Colonic mucosa (tissue), 4 donors: ENCODE measurements at regions not wholly inside any gene's neighbourhood (a gene's known extent, or its start where the extent isn't known, plus 50 kb on each side); places are given as distances from the start of the nearest gene placed in this dataset.

ENCODE experiments used
- DNase-seq: peaks from one replicate; pipeline ENCODE4 v3.0.0-alpha.2; 2020
- H3K27ac ChIP-seq: fragments of 200-600 bp; one replicate; pipeline ENCODE4 v1.8.0; 2021
- H3K27me3 ChIP-seq: fragments of 200-600 bp; one replicate; pipeline ENCODE4 v1.8.0; 2021
- H3K36me3 ChIP-seq: fragments of 200-600 bp; one replicate; pipeline ENCODE4 v1.8.0; 2021
- H3K4me1 ChIP-seq: fragments of 200-600 bp; one replicate; pipeline ENCODE4 v1.8.0; 2021; ENCODE audit warnings: mild to moderate bottlenecking
- H3K4me3 ChIP-seq: fragments of 200-600 bp; one replicate; pipeline ENCODE4 v1.8.0; 2021
- H3K9ac ChIP-seq, 2 donors: one replicate each; pipeline ENCODE4 v1.7.0; 2013; ENCODE audit warnings: control low read depth in 2 of 2, low read depth in 2 of 2, low read length in 2 of 2
- H3K9me3 ChIP-seq: fragments of 200-600 bp; one replicate; pipeline ENCODE4 v1.8.0; 2021
- CTCF ChIP-seq: fragments of 200-600 bp; IDR thresholded peaks from one replicate; pipeline ENCODE4 v1.8.0; 2022; ENCODE audit warnings: antibody characterized with exemption, mild to moderate bottlenecking
- intact Hi-C: fragments of 100-400 bp; cut with DNase I; formaldehyde crosslinking; loops from one replicate; pipeline ENCODE4 v1.14.1; 2022
- donor health status: healthy.
- donor health status: DM: no; HTN: no; CAD: no.
- donor health status: DM: no; HTN: no; CAD: no.

- H3K4me3 ChIP-seq, result no peak overlapping the region
- no peak overlapping the region for H3K27ac ChIP-seq
- DNase-seq, result no peak
- H3K4me1 ChIP-seq, result no peaks in the 10 kb centered on the region
- no peak for TF ChIP-seq CTCF
- H3K36me3 ChIP-seq, result no peaks in the 10 kb centered on the region
- no peak overlapping the region for H3K9ac ChIP-seq
- intact Hi-C loops, result no loop called here
- H3K27me3 ChIP-seq, result no peaks in the 10 kb centered on the region
- H3K9me3 ChIP-seq, result no peaks in the 10 kb centered on the region
These were observed 865.2 kb downstream of the SORCS3 start for GRCh38 chr10:105506262-105506661.

GRCh38 chr10:105503714-105504113 lies 862.6 kb downstream of the SORCS3 start:
- H3K27ac ChIP-seq, result no peak overlapping the region
- H3K36me3 ChIP-seq, result no peaks in the 10 kb centered on the region
- no peaks in the 10 kb centered on the region for H3K4me1 ChIP-seq
- H3K9me3 ChIP-seq, result no peaks in the 10 kb centered on the region
- intact Hi-C loops, result no loop called here
- DNase-seq, result no peak
- H3K27me3 ChIP-seq, result no peaks in the 10 kb centered on the region
- TF ChIP-seq CTCF, result no peak
- H3K4me3 ChIP-seq, result no peak overlapping the region
- no peak overlapping the region for H3K9ac ChIP-seq

DNA sequence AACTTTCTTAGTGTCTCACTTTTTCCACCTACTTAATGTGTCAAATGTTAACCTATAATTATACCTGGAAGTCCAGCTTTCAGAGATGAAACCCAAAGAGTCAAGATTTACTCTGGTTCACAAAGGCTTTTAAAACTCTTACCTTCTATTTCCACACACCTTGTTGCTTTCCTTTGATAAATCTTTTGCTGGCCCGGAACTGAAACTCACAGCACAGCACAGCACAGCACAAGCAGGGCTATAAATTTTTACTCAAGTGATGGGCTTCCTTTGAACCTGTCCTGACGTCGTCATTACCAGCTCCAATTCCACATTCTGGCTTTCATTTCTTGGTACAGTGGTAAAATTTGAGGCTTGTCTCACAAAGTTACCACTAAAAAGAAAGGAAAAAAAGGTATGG lies 861.0 kb downstream of the SORCS3 start:
- TF ChIP-seq CTCF, result no peak
- no peak overlapping the region for H3K9ac ChIP-seq
- H3K27me3 ChIP-seq, result no peaks in the 10 kb centered on the region
- H3K4me3 ChIP-seq, result no peak overlapping the region
- intact Hi-C loops, result no loop called here
- DNase-seq, result no peak
- H3K27ac ChIP-seq, result no peak overlapping the region
- H3K4me1 ChIP-seq, result no peaks in the 10 kb centered on the region
- H3K9me3 ChIP-seq, result no peaks in the 10 kb centered on the region
- no peaks in the 10 kb centered on the region for H3K36me3 ChIP-seq

- H3K27ac ChIP-seq, result no peak overlapping the region
- H3K9me3 ChIP-seq, result no peaks in the 10 kb centered on the region
- no peak overlapping the region for H3K9ac ChIP-seq
These were observed 853.9 kb downstream of the SORCS3 start for GRCh38 chr10:105494944-105495343.

DNA sequence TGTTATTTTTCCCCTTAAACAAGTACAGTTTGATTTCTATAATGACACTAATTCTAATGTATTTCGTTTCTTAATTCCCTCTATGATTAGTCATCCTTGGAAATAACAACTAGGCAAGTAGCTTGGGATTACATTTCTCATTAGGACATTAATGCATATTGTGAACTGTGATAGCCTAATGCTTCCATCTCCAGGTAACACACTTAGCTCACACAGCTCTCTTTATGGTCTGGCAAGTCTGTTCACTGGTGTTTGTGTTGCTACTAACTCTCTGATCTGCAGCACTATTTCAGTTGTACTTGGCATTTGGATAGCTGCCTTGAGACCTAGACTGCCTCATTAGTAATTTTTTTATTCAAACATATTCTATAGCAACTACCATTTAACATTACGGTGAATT lies 853.2 kb downstream of the SORCS3 start:
- H3K9me3 ChIP-seq, result no peaks in the 10 kb centered on the region
- no peaks in the 10 kb centered on the region for H3K27me3 ChIP-seq
- H3K27ac ChIP-seq, result no peak overlapping the region
- TF ChIP-seq CTCF, result no peak
- intact Hi-C loops, result no loop called here
- H3K9ac ChIP-seq, result no peak overlapping the region
- H3K4me3 ChIP-seq, result no peak overlapping the region
- H3K4me1 ChIP-seq, result no peaks in the 10 kb centered on the region
- H3K36me3 ChIP-seq, result no peaks in the 10 kb centered on the region
- DNase-seq, result no peak

More at GRCh38 chr10:105494944-105495343, 853.9 kb downstream of the SORCS3 start:
- Histone ChIP-seq H3K4me1 (no peaks in the 10 kb centered on the region), H3K27me3 (no peaks in the 10 kb centered on the region), H3K4me3 (no peak overlapping the region), H3K36me3 (no peaks in the 10 kb centered on the region)
- intact Hi-C loops, result no loop called here
- DNase-seq, result no peak
- TF ChIP-seq CTCF, result no peak

DNA sequence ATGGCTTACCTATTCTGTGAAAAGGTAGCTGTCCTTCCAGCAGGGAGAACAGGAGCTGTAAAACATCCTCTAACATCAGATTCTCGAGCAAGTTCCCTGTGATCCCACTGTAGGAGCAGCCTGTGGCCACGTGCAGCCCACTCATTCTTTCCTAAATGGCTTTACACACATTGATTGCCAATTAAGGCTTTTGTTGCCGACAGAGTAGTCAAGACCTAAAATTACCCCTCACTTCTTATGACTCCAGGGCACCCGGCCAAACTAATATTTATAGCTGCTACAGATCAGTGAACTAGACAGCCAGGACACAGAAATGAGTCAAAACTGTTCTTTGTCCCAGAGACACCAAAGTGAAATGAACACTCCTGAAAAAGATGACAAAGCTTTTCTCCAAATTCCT lies 832.1 kb downstream of the SORCS3 start:
- no peaks in the 10 kb centered on the region for H3K4me1 ChIP-seq
- no peak overlapping the region for H3K27ac ChIP-seq
- no peak overlapping the region for H3K9ac ChIP-seq
- H3K4me3 ChIP-seq, result no peak overlapping the region
- H3K27me3 ChIP-seq, result no peaks in the 10 kb centered on the region
- no peaks in the 10 kb centered on the region for H3K9me3 ChIP-seq
- H3K36me3 ChIP-seq, result no peaks in the 10 kb centered on the region
- intact Hi-C loops, result no loop called here
- no peak for TF ChIP-seq CTCF
- no peak for DNase-seq
